HCT116 (cell line): ENCODE measurements at regions not wholly inside any gene's neighbourhood (a gene's known extent, or its start where the extent isn't known, plus 50 kb on each side); places are given as distances from the start of the nearest gene placed in this dataset.

Source experiments
- ATAC-seq: fragments of 200-7000 bp; cut with Tn5 transposase; 2 replicates; pipeline ENCODE4 v1.9.1; 2020; ENCODE audit warnings: mild to moderate bottlenecking, moderate library complexity
- BruUV-seq: library from RNA; stranded (reverse); fragments of 400-500 nt; replicated peaks from 2 replicates; lab custom pipeline; 2021; lab: Mats Ljungman, UMichigan
- CTCF ChIA-PET: fragments of 300-600 bp; sonication (Branson Sonifier 250); formaldehyde crosslinking; loops from one replicate; lab custom pipeline; 2021; ENCODE audit warnings: antibody characterized with exemption; lab: Charles Lee
- POLR2A ChIA-PET: fragments of 300-600, 350-600 bp; sonication (Branson Sonifier 250); formaldehyde crosslinking; loops from one replicate; lab custom pipeline; 2021; ENCODE audit warnings: antibody characterized with exemption; lab: Charles Lee
- RAD21 ChIA-PET, 2 experiments: fragments of 300-600 bp; sonication (Branson Sonifier 250); formaldehyde crosslinking; loops; one replicate each; lab custom pipeline; 2023; ENCODE audit warnings: low total read pairs in 2 of 2; ENCODE audit not compliant: uncharacterized antibody in 2 of 2, unreplicated experiment in 2 of 2, low non-redundant PET in 1 of 2; lab: Charles Lee
- DNase-seq: peaks from one replicate; pipeline ENCODE4 v3.0.0-alpha.2; 2010; ENCODE audit warnings: low read depth, low spot score
- H2AFZ ChIP-seq: fragments of 200-600 bp; shearing (Covaris generic), sonication (generic); 2 replicates; pipeline ENCODE4 v1.6.1; 2017; ENCODE audit warnings: low read depth, mixed run types, mixed read lengths, antibody characterized with exemption, low read length; ENCODE audit not compliant: poor library complexity, severe bottlenecking
- H3K27ac ChIP-seq: 2 replicates; pipeline ENCODE4 v1.5.1; 2012; ENCODE audit warnings: low read depth, low read length
- H3K27me3 ChIP-seq: fragments of 200-600 bp; sonication (generic); 2 replicates; pipeline ENCODE4 v1.6.1; 2016; ENCODE audit warnings: mixed run types, low read length, mixed read lengths; ENCODE audit not compliant: insufficient read depth
- H3K36me3 ChIP-seq, 2 experiments: fragments of 200-500 bp in 1 of 2; fragments of 200-600 bp in 1 of 2; sonication (Bioruptor generic) in 1 of 2; sonication (generic) in 1 of 2; 2 replicates each; pipeline versions ENCODE4 v1.5.1 to v1.6.1; 2014 to 2016; ENCODE audit warnings: low read length in 2 of 2, inconsistent platforms in 1 of 2, mixed read lengths in 1 of 2, mixed run types in 1 of 2; ENCODE audit not compliant: insufficient read depth in 2 of 2, control insufficient read depth in 1 of 2
- H3K4me1 ChIP-seq, 2 experiments: fragments of 200-600 bp in 1 of 2; sonication (generic) in 1 of 2; 2 replicates each; pipeline versions ENCODE4 v1.5.1 to v1.6.1; 2012 to 2017; ENCODE audit warnings: low read length in 2 of 2, inconsistent platforms in 1 of 2, mild to moderate bottlenecking in 1 of 2, mixed read lengths in 1 of 2, mixed run types in 1 of 2, moderate library complexity in 1 of 2; ENCODE audit not compliant: insufficient read depth in 2 of 2, control insufficient read depth in 1 of 2
- H3K4me2 ChIP-seq: fragments of 200-600 bp; sonication (generic); 2 replicates; pipeline ENCODE4 v1.6.1; 2017; ENCODE audit warnings: mixed run types, low read length, mixed read lengths
- H3K4me3 ChIP-seq, 2 experiments: fragments of 200-600 bp in 1 of 2; sonication (generic) in 1 of 2; replicated peaks in 1 of 2; 2 replicates each; pipeline ENCODE4 v1.5.1; 2011 to 2016; ENCODE audit warnings: low read length in 2 of 2, control low read depth in 1 of 2, low read depth in 1 of 2, mild to moderate bottlenecking in 1 of 2, mixed read lengths in 1 of 2, mixed run types in 1 of 2
- H3K79me2 ChIP-seq: fragments of 200-600 bp; sonication (generic); 2 replicates; pipeline ENCODE4 v1.6.1; 2017; ENCODE audit warnings: mild to moderate bottlenecking, mixed run types, low read length, moderate library complexity, mixed read lengths; ENCODE audit not compliant: insufficient read depth
- H3K9ac ChIP-seq: fragments of 200-600 bp; sonication (generic); 2 replicates; pipeline ENCODE4 v1.6.1; 2016; ENCODE audit warnings: low read length, mixed read lengths
- H3K9me2 ChIP-seq: fragments of 200-600 bp; sonication (generic), shearing (Covaris generic); 2 replicates; pipeline ENCODE4 v1.6.1; 2017; ENCODE audit warnings: mixed run types, mild to moderate bottlenecking, moderate library complexity; ENCODE audit not compliant: insufficient read depth
- H3K9me3 ChIP-seq, 2 experiments: fragments of 200-500 bp in 1 of 2; fragments of 200-600 bp in 1 of 2; sonication (Bioruptor generic) in 1 of 2; sonication (generic) in 1 of 2; 2 replicates each; pipeline ENCODE4 v1.6.1; 2014 to 2017; ENCODE audit warnings: low read length in 2 of 2, mixed read lengths in 2 of 2, inconsistent platforms in 1 of 2, low read depth in 1 of 2, mild to moderate bottlenecking in 1 of 2, mixed run types in 1 of 2, moderate library complexity in 1 of 2; ENCODE audit not compliant: control insufficient read depth in 1 of 2, insufficient read depth in 1 of 2
- H4K20me1 ChIP-seq: fragments of 200-600 bp; sonication (generic), shearing (Covaris generic); 2 replicates; pipeline ENCODE4 v1.6.1; 2017; ENCODE audit warnings: mixed run types, mild to moderate bottlenecking, moderate library complexity; ENCODE audit not compliant: insufficient read depth
- ATF3 ChIP-seq: IDR thresholded peaks from 2 replicates; pipeline ENCODE4 v1.6.1; 2012
- CBX3 ChIP-seq: IDR thresholded peaks from 2 replicates; pipeline ENCODE4 v1.6.1; 2012; ENCODE audit warnings: low read depth
- CEBPB ChIP-seq: IDR thresholded peaks from 2 replicates; pipeline ENCODE4 v1.6.1; 2012; ENCODE audit warnings: low read depth
- FOSL1 ChIP-seq: IDR thresholded peaks from 2 replicates; pipeline ENCODE4 v1.6.1; 2012; ENCODE audit warnings: low read depth
- POLR2A ChIP-seq: IDR thresholded peaks from 2 replicates; pipeline ENCODE4 v1.7.0; 2011; ENCODE audit warnings: borderline replicate concordance; ENCODE audit not compliant: insufficient read depth, insufficient read length; ENCODE audit errors: extremely low read depth
- REST ChIP-seq: IDR thresholded peaks from 2 replicates; pipeline ENCODE4 v1.6.1; 2012; ENCODE audit warnings: low read depth
- SIN3A ChIP-seq: IDR thresholded peaks from 2 replicates; pipeline ENCODE4 v1.6.1; 2012; ENCODE audit warnings: low read depth
- SRF ChIP-seq: IDR thresholded peaks from 2 replicates; pipeline ENCODE4 v1.6.1; 2012; ENCODE audit warnings: low read depth
- TCF7L2 ChIP-seq: IDR thresholded peaks from 2 replicates; pipeline ENCODE4 v1.7.0; 2011; ENCODE audit warnings: borderline replicate concordance, inconsistent platforms; ENCODE audit not compliant: insufficient read depth, insufficient read length; ENCODE audit errors: extremely low read depth
- ZFX ChIP-seq: fragments of 450-650 bp; IDR thresholded peaks from 2 replicates; pipeline ENCODE4 v1.6.1; 2017
- ZNF274 ChIP-seq: fragments of 200-500 bp; sonication (Bioruptor generic); IDR thresholded peaks from 2 replicates; pipeline ENCODE4 v1.6.1; 2014; ENCODE audit warnings: mild to moderate bottlenecking, low read depth, low read length, inconsistent platforms
- intact Hi-C: fragments of 100-400 bp; cut with micrococcal nuclease; formaldehyde crosslinking; loops from 2 replicates; pipeline ENCODE4 v1.10.0; 2022

- no peak overlapping the region for H3K27ac ChIP-seq
- ChIA-PET RAD21 (no interaction called here), CTCF (no interaction called here), POLR2A (no interaction called here)
- no peaks in the 10 kb centered on the region for H3K9me3 ChIP-seq
- no peak overlapping the region for H3K9ac ChIP-seq
- no peaks in the 10 kb centered on the region for H3K9me2 ChIP-seq
- TF ChIP-seq CEBPB (no peak), TCF7L2 (no peak), SIN3A (no peak), CBX3 (no peak), ZNF274 (no peak), ZFX (no peak), SRF (no peak), FOSL1 (no peak), ATF3 (no peak), REST (no peak), POLR2A (no peak)
- intact Hi-C loops, result no loop called here
- H3K36me3 ChIP-seq, result no peaks in the 10 kb centered on the region
- no TSS peak for BruUV-seq
- no peak overlapping the region for H2AFZ ChIP-seq
- no peaks in the 10 kb centered on the region for H3K4me1 ChIP-seq
- no peaks in the 10 kb centered on the region for H4K20me1 ChIP-seq
- ATAC-seq (no peak), DNase-seq (no peak)
- H3K4me3 ChIP-seq, result no peak overlapping the region
- no peaks in the 10 kb centered on the region for H3K27me3 ChIP-seq
- no peak overlapping the region for H3K4me2 ChIP-seq
- H3K79me2 ChIP-seq, result no peaks in the 10 kb centered on the region
These were observed 716.7 kb downstream of the DIAPH3 start for GRCh38 chr13:59447031-59447430.
